ENCODE measurements at regions not wholly inside any gene's neighbourhood (a gene's known extent, or its start where the extent isn't known, plus 50 kb on each side); places are given as distances from the start of the nearest gene placed in this dataset.
"Not testable (repeated sequence)": the region's sequence is repeated elsewhere in the genome, so short reads cannot be mapped to it uniquely, and the experiment has no call there.

GRCh38 chr16:54985156-54985555, 54.5 kb downstream of the IRX5 start:
- no peak for DNase-seq

- DNase-seq = no peak
Observed at GRCh38 chr16:54985668-54986067, 55.0 kb downstream of the IRX5 start.

GRCh38 chr16:54986409-54986808, 55.7 kb downstream of the IRX5 start:
- no peak for DNase-seq

- no peak for DNase-seq
Observed at GRCh38 chr16:54987081-54987480, 56.4 kb downstream of the IRX5 start.

- no peak for DNase-seq
Observed at GRCh38 chr16:54991525-54991924, 60.9 kb downstream of the IRX5 start.

- DNase-seq = not testable (repeated sequence)
Observed at GRCh38 chr16:54991946-54992345, 61.3 kb downstream of the IRX5 start.

GRCh38 chr16:54993106-54993895, 62.6 kb downstream of the IRX5 start:
- DNase-seq = no peak

- DNase-seq = no peak
Observed at GRCh38 chr16:54996186-54996585, 65.5 kb downstream of the IRX5 start.

GRCh38 chr16:54998834-54999233, 68.2 kb downstream of the IRX5 start:
- no peak for DNase-seq

- no peak for DNase-seq
Observed at GRCh38 chr16:54999481-54999880, 68.8 kb downstream of the IRX5 start.

- no peak for DNase-seq
Observed at GRCh38 chr16:55000595-55000994, 69.9 kb downstream of the IRX5 start.

GRCh38 chr16:55001931-55002330, 71.3 kb downstream of the IRX5 start:
- DNase-seq = no peak

GRCh38 chr16:55002419-55002818, 71.8 kb downstream of the IRX5 start:
- DNase-seq = no peak

- no peak for DNase-seq
Observed at GRCh38 chr16:55003306-55003705, 72.6 kb downstream of the IRX5 start.

- no peak for DNase-seq
Observed at GRCh38 chr16:55003916-55004315, 73.3 kb downstream of the IRX5 start.

- no peak for DNase-seq
Observed at GRCh38 chr16:55007504-55007903, 76.8 kb downstream of the IRX5 start.

GRCh38 chr16:55008836-55009510, 78.3 kb downstream of the IRX5 start:
- no peak for DNase-seq

- no peak for DNase-seq
Observed at GRCh38 chr16:55009581-55009980, 78.9 kb downstream of the IRX5 start.

- DNase-seq = no peak
Observed at GRCh38 chr16:55010492-55011160, 80.0 kb downstream of the IRX5 start.

- DNase-seq = no peak
Observed at GRCh38 chr16:55012362-55012761, 81.7 kb downstream of the IRX5 start.

GRCh38 chr16:55012793-55013192, 82.1 kb downstream of the IRX5 start:
- DNase-seq = no peak

GRCh38 chr16:55014022-55014421, 83.4 kb downstream of the IRX5 start:
- DNase-seq = no peak

- DNase-seq = no peak
Observed at GRCh38 chr16:55015181-55015913, 84.7 kb downstream of the IRX5 start.
